HG02973 (cell line): ENCODE measurements at regions not wholly inside any gene's neighbourhood (a gene's known extent, or its start where the extent isn't known, plus 50 kb on each side); places are given as distances from the start of the nearest gene placed in this dataset.
"Not testable (repeated sequence)": the region's sequence is repeated elsewhere in the genome, so short reads cannot be mapped to it uniquely, and the experiment has no call there.

ENCODE experiments used
- ATAC-seq: cut with Tn5 transposase; IDR thresholded peaks from one replicate; pipeline ENCODE4 v1.9.1; 2021; ENCODE audit warnings: moderate library complexity; ENCODE audit not compliant: unreplicated experiment

DNA sequence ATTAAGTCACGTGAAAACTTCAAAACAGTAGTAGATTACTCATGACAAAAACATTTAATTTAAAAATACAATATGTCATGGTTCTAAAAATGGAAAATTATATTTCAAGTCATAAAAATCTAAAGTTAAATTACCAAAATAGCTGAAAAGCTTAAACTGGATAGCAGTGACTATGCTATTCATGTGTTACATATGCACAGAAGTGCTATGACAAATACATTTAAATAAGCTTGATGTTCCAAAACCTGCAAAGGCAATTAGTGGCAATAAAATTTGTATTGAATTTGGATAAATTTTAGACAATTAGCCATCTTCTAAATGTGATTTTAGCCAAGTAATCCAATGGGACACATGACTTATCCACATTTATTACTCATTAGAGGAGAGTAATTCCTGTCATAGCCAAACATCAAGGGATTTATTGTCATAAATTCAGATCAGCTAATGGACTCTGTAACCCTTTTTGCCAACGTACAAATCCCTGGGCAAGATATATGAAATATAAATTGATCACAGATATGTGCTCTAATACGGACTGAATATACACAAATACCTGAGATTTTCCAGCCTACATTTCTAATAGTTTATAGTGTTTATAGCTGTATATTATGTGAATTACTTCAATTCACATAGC lies 419.4 kb downstream of the ISL1 start:
- no peak for ATAC-seq

GRCh38 chr5:51806677-51807076 lies 423.4 kb downstream of the ISL1 start:
- ATAC-seq = no peak

DNA sequence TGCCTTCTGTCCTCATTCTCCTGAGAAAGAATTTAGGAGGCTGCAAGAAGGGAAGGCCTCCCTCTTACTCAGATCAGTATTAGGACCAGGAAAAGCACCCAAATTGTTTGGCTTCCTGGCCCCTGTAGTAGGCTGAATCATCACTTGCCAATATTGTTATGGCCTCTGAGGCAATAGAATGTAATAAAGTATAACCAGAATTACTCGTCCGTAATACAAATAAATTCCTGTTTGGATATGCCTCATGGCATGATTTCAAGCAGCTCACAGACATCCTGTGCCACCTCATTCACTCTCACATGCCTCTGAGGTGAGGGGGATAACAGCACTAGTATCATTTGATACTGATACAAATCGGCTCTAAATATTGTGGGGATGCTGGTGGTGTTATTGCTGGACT lies 427.3 kb downstream of the ISL1 start:
- ATAC-seq = no peak

- no peak for ATAC-seq
Measured at GRCh38 chr5:51811883-51812471, 428.7 kb downstream of the ISL1 start.

- ATAC-seq = not testable (repeated sequence)
Measured at GRCh38 chr5:51814817-51815216, 431.6 kb downstream of the ISL1 start.

DNA sequence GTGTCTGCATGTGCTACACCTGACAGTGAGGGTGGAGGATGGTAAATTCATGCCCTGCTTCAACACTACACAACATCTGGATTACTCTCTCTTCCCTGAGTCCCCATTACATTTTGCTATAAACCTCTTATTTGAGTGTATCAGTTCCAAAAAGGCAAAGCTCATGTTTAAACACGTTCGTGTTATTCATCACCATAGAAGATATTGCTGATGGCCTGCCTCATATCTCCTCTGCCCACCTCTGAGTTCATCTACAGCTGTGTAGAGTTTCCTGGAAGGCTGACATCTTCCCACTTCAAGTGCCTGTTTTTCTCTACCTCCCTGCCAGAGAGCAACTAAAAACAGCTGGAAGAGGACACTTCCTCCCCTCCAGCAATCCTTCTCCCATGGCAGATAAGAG lies 433.2 kb downstream of the ISL1 start:
- no peak for ATAC-seq

DNA sequence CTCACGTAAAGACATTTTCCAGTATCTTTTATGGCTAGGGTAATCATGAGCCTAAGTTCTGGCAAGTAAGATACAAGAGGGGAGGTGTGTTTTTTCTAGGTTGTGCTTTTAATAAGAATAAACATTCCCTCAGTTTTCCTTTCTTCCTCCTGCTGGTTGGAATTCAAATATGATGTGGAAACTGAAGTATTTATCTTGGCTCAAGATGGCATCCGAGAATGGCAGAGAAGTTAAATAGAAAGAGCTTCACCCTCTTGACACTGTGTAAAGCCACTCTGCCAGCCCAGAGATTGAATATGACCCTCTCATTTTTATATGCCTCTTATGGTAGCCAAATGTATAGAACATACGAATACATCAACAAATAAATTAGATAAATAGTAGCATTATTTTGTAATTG lies 438.4 kb downstream of the ISL1 start:
- ATAC-seq = no peak

DNA sequence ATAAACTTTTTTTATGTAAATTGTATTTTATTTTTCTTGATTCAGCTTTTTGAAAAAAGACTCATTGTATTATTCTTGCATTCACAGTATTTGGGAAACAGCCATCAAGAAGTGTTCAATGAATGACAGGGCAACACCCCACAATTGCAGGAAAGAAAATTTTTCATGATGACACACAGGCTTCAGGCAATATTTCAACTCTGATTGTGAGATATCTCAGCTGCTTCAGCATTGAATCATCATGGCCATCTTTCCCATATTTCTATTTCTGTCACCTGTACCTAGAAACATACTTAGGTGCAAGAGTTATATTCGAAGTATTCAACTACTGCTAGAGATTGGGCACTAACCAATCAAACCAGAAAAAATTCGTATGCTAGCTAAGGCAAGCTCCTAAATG lies 446.0 kb downstream of the ISL1 start:
- no peak for ATAC-seq

GRCh38 chr5:51829691-51830090 lies 446.4 kb downstream of the ISL1 start:
- ATAC-seq = no peak

DNA sequence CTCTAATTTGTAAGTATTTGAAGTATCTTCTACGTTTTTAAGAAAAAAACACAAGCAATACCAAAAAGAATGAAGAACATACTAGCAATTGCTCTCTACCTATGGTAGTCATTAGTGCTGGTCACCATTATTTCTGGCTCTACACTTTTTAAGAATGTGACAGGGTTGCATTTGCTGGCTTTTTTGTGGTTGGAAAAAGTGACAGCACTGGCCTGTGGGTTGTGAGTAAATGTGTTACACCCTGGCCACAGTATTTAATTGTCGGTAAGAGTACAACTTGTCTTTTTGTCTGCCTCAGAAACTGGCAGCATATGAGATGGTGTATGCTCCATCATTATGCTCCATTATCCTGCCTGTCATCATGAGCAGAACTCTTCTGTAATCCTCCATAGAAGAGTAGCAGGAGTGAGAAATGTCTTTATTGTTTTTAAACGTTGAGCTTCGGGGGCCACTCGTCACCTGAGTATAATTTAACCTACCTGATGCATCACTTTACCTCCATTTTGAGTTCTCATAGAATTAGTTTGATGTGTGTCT lies 449.8 kb downstream of the ISL1 start:
- ATAC-seq = no peak

GRCh38 chr5:51838459-51838858 lies 455.2 kb downstream of the ISL1 start:
- ATAC-seq = no peak

DNA sequence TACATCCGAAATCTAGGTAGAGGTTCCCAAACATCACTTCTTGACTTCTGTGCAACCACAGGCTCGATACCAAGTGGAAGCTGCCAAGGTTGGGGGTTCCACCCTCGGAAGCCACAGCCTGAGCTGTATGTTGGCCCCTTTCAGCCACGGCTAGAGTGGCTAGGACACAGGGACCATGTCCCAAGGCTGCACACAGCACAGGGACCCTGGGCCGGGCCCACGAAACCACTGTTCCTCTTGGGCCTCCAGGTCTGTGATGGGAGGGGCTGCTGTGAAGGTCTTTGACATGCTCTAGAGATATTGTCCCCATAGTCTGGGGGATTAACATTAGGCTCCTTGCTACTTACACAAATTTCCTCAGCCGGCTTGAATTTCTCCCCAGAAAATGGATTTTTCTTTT lies 460.6 kb downstream of the ISL1 start:
- no peak for ATAC-seq

DNA sequence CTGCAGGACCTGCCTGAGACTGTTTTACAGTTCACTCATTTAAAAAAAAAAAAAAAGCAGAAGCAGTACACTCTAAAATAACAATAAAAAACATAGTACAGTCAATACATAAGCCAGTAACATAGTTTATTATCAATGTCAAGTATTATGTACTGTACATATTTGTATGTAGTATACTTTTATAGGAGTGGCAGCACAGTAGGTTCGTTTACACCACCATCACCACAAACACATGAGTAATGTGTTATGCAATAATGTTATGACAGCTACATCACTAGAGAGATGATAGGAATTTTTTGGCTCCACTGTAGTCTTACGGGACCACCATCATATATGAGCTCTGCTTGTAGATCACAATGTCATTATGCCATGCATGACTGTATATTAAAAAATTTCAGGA lies 462.8 kb downstream of the ISL1 start:
- ATAC-seq = no peak

DNA sequence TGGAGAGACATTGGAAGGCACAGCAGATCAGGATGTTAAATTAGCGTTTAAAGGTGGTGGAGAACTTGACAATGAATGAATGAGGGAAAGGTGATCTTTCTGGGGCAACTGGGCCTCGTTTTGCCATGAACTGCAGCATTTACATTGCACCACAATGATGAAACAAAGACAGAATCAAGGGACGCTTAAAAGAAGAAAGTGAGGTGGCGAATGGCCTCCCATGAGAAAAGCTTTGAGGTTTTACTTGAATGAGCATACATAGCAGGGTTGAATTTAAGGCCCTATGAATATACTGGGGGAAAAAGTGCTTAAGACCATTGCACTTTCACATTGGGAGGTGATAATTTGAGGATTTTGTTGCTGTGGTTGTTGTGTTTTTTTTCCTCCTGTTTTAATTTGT lies 476.4 kb downstream of the ISL1 start:
- no peak for ATAC-seq

GRCh38 chr5:51860532-51861018 lies 477.3 kb downstream of the ISL1 start:
- ATAC-seq = no peak

- no peak for ATAC-seq
Measured at GRCh38 chr5:51872144-51872543, 488.9 kb downstream of the ISL1 start.

GRCh38 chr5:51881901-51882300 lies 498.7 kb downstream of the ISL1 start:
- ATAC-seq = no peak

DNA sequence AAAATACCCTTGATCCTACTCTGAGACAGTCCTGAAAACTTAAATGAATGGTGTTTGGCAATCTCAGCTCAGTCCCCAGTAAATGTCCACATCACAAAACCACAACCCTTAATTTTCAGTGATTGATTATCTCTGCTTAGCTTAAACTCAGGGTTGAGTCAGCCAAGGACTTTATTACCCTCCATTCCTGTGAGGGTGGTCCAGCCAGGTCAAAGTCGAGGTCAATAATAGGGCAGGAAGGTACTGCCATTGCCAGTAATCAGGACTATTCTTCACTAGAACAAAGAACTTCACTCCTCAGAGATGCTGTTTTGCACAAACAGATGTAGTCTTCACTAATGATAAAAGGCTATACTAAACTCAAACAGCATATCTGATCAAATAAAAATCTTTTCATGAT lies 499.4 kb downstream of the ISL1 start:
- no peak for ATAC-seq

- ATAC-seq = no peak
Measured at GRCh38 chr5:51889703-51890102, 506.5 kb downstream of the ISL1 start.

DNA sequence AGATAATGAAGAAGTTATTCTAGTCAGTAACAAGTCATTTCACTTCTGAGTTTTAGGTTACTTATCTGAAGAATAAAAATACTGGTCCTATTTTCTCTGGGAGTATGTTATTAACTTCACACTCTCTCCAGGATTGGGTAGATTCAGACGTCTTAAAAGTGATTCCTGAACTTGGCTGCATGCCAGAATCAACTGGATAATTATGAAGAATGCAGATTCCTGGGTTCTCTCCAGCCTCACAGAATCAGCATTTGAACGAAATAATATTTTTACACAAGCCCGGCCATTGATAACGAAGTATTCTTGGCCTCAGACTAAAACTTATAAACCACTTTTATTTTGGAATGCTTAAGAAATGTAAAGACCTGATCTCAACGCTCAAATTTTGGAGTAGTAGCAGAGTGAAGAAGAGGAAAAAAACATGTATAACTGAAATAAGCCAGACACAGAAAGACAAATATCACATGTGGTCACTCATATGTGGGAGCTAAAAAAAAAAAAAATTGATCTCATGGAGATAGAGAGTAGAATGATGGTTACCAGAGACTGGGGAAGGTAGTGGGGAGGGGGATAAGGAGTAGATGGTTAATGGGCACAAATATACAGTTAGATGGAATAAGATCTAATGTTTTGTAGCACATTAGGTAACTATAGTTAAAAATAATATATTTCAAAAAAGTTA lies 507.3 kb downstream of the ISL1 start:
- ATAC-seq = no peak

DNA sequence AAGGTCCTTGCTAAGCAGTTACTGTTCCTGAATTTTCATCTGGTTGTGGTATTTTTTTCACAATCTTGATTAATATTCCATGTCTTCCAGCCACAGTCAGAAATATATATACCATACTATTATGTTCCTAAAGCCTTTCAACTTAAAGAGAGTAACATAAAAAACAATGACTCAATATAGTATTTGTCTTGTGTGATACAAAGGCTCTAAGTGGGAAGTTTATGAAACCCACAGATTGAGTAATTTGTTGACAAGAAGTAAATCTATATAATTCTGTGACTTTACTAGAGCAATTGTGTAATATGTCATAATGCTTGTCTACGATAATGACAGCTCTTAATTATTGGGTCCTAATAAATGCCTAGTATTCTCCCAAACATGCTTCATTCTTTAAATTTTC lies 509.4 kb downstream of the ISL1 start:
- no peak for ATAC-seq

- no peak for ATAC-seq
Measured at GRCh38 chr5:51895834-51896233, 512.6 kb downstream of the ISL1 start.
